HG03575 (cell line): ENCODE measurements at regions not wholly inside any gene's neighbourhood (a gene's known extent, or its start where the extent isn't known, plus 50 kb on each side); places are given as distances from the start of the nearest gene placed in this dataset.

Experiments used
- ATAC-seq: cut with Tn5 transposase; IDR thresholded peaks from one replicate; pipeline ENCODE4 v1.9.1; 2021; ENCODE audit not compliant: unreplicated experiment, insufficient number of reproducible peaks, low FRiP score; ENCODE audit errors: extremely low read depth

GRCh38 chr2:147792966-147793617 is 51.7 kb upstream of the ACVR2A start:
- ATAC-seq = no peak

- ATAC-seq = no peak
Observed at GRCh38 chr2:147790580-147790979, 54.2 kb upstream of the ACVR2A start.

GRCh38 chr2:147789720-147790119 is 55.1 kb upstream of the ACVR2A start:
- no peak for ATAC-seq

GRCh38 chr2:147789287-147789686 is 55.5 kb upstream of the ACVR2A start:
- no peak for ATAC-seq

GRCh38 chr2:147782141-147782930 is 62.5 kb upstream of the ACVR2A start:
- ATAC-seq = no peak

GRCh38 chr2:147779440-147779839 is 65.4 kb upstream of the ACVR2A start:
- no peak for ATAC-seq

- ATAC-seq = no peak
Observed at GRCh38 chr2:147777394-147777793, 67.4 kb upstream of the ACVR2A start.

GRCh38 chr2:147774805-147775204 is 70.0 kb upstream of the ACVR2A start:
- no peak for ATAC-seq

GRCh38 chr2:147773479-147773878 is 71.3 kb upstream of the ACVR2A start:
- no peak for ATAC-seq

- ATAC-seq = no peak
Observed at GRCh38 chr2:147772781-147773180, 72.0 kb upstream of the ACVR2A start.

GRCh38 chr2:147763861-147764260 is 81.0 kb upstream of the ACVR2A start:
- no peak for ATAC-seq

GRCh38 chr2:147760984-147761383 is 83.8 kb upstream of the ACVR2A start:
- ATAC-seq = no peak

- ATAC-seq = no peak
Observed at GRCh38 chr2:147759536-147759935, 85.3 kb upstream of the ACVR2A start.

- ATAC-seq = no peak
Observed at GRCh38 chr2:147758821-147759220, 86.0 kb upstream of the ACVR2A start.

GRCh38 chr2:147756069-147756468 is 88.8 kb upstream of the ACVR2A start:
- ATAC-seq = no peak

- ATAC-seq = no peak
Observed at GRCh38 chr2:147740211-147740927, 104.5 kb upstream of the ACVR2A start.

- ATAC-seq = no peak
Observed at GRCh38 chr2:147739508-147739907, 105.3 kb upstream of the ACVR2A start.

GRCh38 chr2:147718831-147719230 is 126.0 kb upstream of the ACVR2A start:
- no peak for ATAC-seq

- ATAC-seq = no peak
Observed at GRCh38 chr2:147716906-147717305, 127.9 kb upstream of the ACVR2A start.

- no peak for ATAC-seq
Observed at GRCh38 chr2:147715807-147716206, 129.0 kb upstream of the ACVR2A start.
